Endothelial cell of umbilical vein (primary cell): ENCODE measurements at regions not wholly inside any gene's neighbourhood (a gene's known extent, or its start where the extent isn't known, plus 50 kb on each side); places are given as distances from the start of the nearest gene placed in this dataset.
"Not testable (repeated sequence)": the region's sequence is repeated elsewhere in the genome, so short reads cannot be mapped to it uniquely, and the experiment has no call there.

ENCODE experiments used
- BruUV-seq: library from RNA; stranded (reverse); fragments of 400-500 nt; replicated peaks from 2 replicates; lab custom pipeline; 2021; lab: Mats Ljungman, UMichigan
- CTCF ChIA-PET: fragments of 300-600, 350-600 bp; sonication (Branson Sonifier 250); formaldehyde crosslinking; loops from one replicate; lab custom pipeline; 2021; ENCODE audit warnings: antibody characterized with exemption, inconsistent platforms; lab: Charles Lee
- POLR2A ChIA-PET: fragments of 300-600, 350-600 bp; sonication (Branson Sonifier 250); formaldehyde crosslinking; loops from one replicate; lab custom pipeline; 2021; ENCODE audit warnings: antibody characterized with exemption, inconsistent platforms; lab: Charles Lee
- DNase-seq: peaks from one replicate; pipeline ENCODE4 v3.0.0-alpha.2; 2011; ENCODE audit warnings: low read depth, low spot score
- FAIRE-seq: peaks from 2 replicates; lab custom pipeline; 2011; peaks lifted over from hg19 to GRCh38; lab: Jason Lieb, UNC
- H2AFZ ChIP-seq: 2 replicates; pipeline ENCODE4 v1.6.0; 2012; ENCODE audit warnings: low read depth, low read length, control low read depth, inconsistent platforms
- H3K27ac ChIP-seq: 2 replicates; pipeline ENCODE4 v1.5.1; 2011; ENCODE audit warnings: low read depth, mild to moderate bottlenecking, control low read depth, low read length, moderate library complexity; ENCODE audit not compliant: insufficient read depth
- H3K27me3 ChIP-seq, 2 experiments: 2 replicates each; pipeline versions ENCODE4 v1.6.0 to v1.6.1; 2011; ENCODE audit warnings: low read length in 2 of 2, mixed read lengths in 1 of 2; ENCODE audit not compliant: control insufficient read depth in 2 of 2, insufficient read depth in 2 of 2
- H3K36me3 ChIP-seq, 2 experiments: 2 replicates in 1 of 2; 3 replicates in 1 of 2; pipeline ENCODE4 v1.5.1; 2011; ENCODE audit warnings: low read length in 2 of 2, mild to moderate bottlenecking in 1 of 2, moderate library complexity in 1 of 2; ENCODE audit not compliant: control insufficient read depth in 2 of 2, insufficient read depth in 2 of 2; ENCODE audit errors: extremely low read depth in 1 of 2
- H3K4me1 ChIP-seq: 3 replicates; pipeline ENCODE4 v1.5.1; 2011; ENCODE audit warnings: mild to moderate bottlenecking, low read length; ENCODE audit not compliant: control insufficient read depth, insufficient read depth; ENCODE audit errors: extremely low read depth
- H3K4me2 ChIP-seq: 2 replicates; pipeline ENCODE4 v1.6.1; 2011; ENCODE audit warnings: low read length, control low read depth, mixed read lengths; ENCODE audit not compliant: insufficient read depth
- H3K4me3 ChIP-seq, 3 experiments: fragments of 200-600 bp in 1 of 3; sonication (generic), shearing (Covaris generic) in 1 of 3; replicated peaks in 1 of 3; 2 replicates each; pipeline ENCODE4 v1.5.1; 2011 to 2016; ENCODE audit warnings: control low read depth in 3 of 3, low read length in 3 of 3, mild to moderate bottlenecking in 2 of 3, inconsistent platforms in 1 of 3, low read depth in 1 of 3, moderate library complexity in 1 of 3; ENCODE audit not compliant: insufficient read depth in 1 of 3
- H3K79me2 ChIP-seq: 2 replicates; pipeline ENCODE4 v1.6.0; 2012; ENCODE audit warnings: low read length, inconsistent platforms; ENCODE audit not compliant: control insufficient read depth, insufficient read depth
- H3K9ac ChIP-seq: replicated peaks from 2 replicates; pipeline ENCODE3; 2011; ENCODE audit warnings: low read length, control low read depth; ENCODE audit not compliant: insufficient read depth; ENCODE audit errors: extremely low read depth
- H3K9me1 ChIP-seq: replicated peaks from 3 replicates; pipeline ENCODE4 v1.6.0; 2011; ENCODE audit warnings: mild to moderate bottlenecking, low read length; ENCODE audit not compliant: control insufficient read depth, insufficient read depth; ENCODE audit errors: extremely low read depth
- H3K9me3 ChIP-seq: replicated peaks from 2 replicates; pipeline ENCODE4 v1.5.1; 2012; ENCODE audit warnings: low read length, inconsistent platforms; ENCODE audit not compliant: control insufficient read depth, insufficient read depth
- H4K20me1 ChIP-seq: replicated peaks from 2 replicates; pipeline ENCODE3; 2011; ENCODE audit warnings: mild to moderate bottlenecking, low read length; ENCODE audit not compliant: control insufficient read depth, insufficient read depth; ENCODE audit errors: extremely low read depth
- CTCF ChIP-seq, 2 donors: IDR thresholded peaks; 1 replicate in 1 of 2; 2 replicates in 1 of 2; pipeline ENCODE4 v1.5.1; 2011; ENCODE audit warnings: low read length in 2 of 2, mild to moderate bottlenecking in 2 of 2, moderate library complexity in 2 of 2, control low read depth in 1 of 2, inconsistent platforms in 1 of 2, low read depth in 1 of 2; ENCODE audit not compliant: insufficient read depth in 1 of 2; ENCODE audit errors: extremely low read depth in 1 of 2
- EZH2 ChIP-seq: IDR thresholded peaks from 2 replicates; pipeline ENCODE4 v1.6.1; 2012; ENCODE audit warnings: borderline replicate concordance, low read depth, mild to moderate bottlenecking, moderate library complexity, low read length, inconsistent platforms; ENCODE audit not compliant: severe bottlenecking
- FOS ChIP-seq: IDR thresholded peaks from 2 replicates; pipeline ENCODE4 v1.6.1; 2011; ENCODE audit warnings: mild to moderate bottlenecking, low read length, moderate library complexity, borderline replicate concordance; ENCODE audit not compliant: insufficient read depth
- GATA2 ChIP-seq: IDR thresholded peaks from 2 replicates; pipeline ENCODE4 v1.7.0; 2011; ENCODE audit warnings: low read depth, mild to moderate bottlenecking, moderate library complexity, mixed read lengths, low read length; ENCODE audit not compliant: insufficient read length, insufficient read depth
- JUN ChIP-seq: IDR thresholded peaks from 2 replicates; pipeline ENCODE4 v1.6.1; 2011; ENCODE audit warnings: borderline replicate concordance, low read depth; ENCODE audit not compliant: insufficient read length, insufficient read depth
- MAX ChIP-seq: IDR thresholded peaks from 2 replicates; pipeline ENCODE4 v1.6.1; 2011; ENCODE audit not compliant: insufficient read depth, insufficient read length
- MYC ChIP-seq: IDR thresholded peaks from one replicate; pipeline ENCODE4 v1.6.1; 2011; ENCODE audit warnings: mild to moderate bottlenecking, low read depth, low read length
- POLR2A ChIP-seq: IDR thresholded peaks from 2 replicates; pipeline ENCODE4 v1.6.1; 2012; ENCODE audit warnings: low read depth, mild to moderate bottlenecking, control low read depth, low read length
- POLR2AphosphoS5 ChIP-seq: IDR thresholded peaks from 2 replicates; pipeline ENCODE4 v1.6.1; 2012; ENCODE audit warnings: low read depth, mild to moderate bottlenecking, control low read depth, low read length, moderate library complexity; ENCODE audit not compliant: insufficient read depth
- dilution Hi-C: fragments of 300-500 bp; cut with MboI; formaldehyde crosslinking; loops from one replicate; pipeline ENCODE4 v1.15.0; 2019; ENCODE audit warnings: low sequenced_read_pairs; ENCODE audit not compliant: extremely low pct_ligation_motif_present
- intact Hi-C: fragments of 100-400 bp; cut with micrococcal nuclease; formaldehyde crosslinking; loops from one replicate; pipeline ENCODE4 v1.10.0; 2022

DNA sequence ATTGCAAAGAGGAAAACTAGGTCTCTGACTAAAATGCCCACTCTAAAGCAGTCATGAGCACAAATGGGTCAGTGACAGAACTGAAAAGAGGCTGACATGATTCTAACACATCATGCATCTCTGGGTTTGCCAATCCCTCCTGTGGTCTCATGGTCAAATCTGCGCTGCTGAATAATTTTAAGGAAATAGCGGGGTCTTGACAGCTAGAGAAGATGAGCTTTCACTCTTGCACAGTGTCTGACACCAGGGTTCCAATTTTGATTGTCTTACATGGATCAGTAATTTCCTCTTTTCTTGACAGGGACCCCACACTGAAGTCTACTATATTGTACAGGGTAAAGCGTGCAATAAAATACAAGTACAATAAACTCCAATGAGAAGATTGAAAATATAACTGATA is 236.8 kb upstream of the CNR1 start:
- Histone ChIP-seq H3K9me3 (no peaks in the 10 kb centered on the region), H3K4me1 (no peaks in the 10 kb centered on the region), H3K4me2 (no peak overlapping the region), H3K27ac (no peak overlapping the region), H3K4me3 (no peak overlapping the region), H3K9ac (no peak overlapping the region), H4K20me1 (no peaks in the 10 kb centered on the region), H2AFZ (no peak overlapping the region), H3K79me2 (no peaks in the 10 kb centered on the region), H3K36me3 (no peaks in the 10 kb centered on the region), H3K27me3 (no peaks in the 10 kb centered on the region), H3K9me1 (no peaks in the 10 kb centered on the region)
- dilution Hi-C loops, result no loop called here
- TF ChIP-seq EZH2 (no peak), POLR2A (no peak), FOS (no peak), JUN (no peak), MAX (no peak), MYC (no peak), POLR2AphosphoS5 (no peak), GATA2 (no peak), CTCF (IDR thresholded peaks at IDR 0.05; ENCODE audit: extremely low read depth in 1 of 2, insufficient read depth in 1 of 2, low read depth in 1 of 2, low read length in 2 of 2) (no peak)
- FAIRE-seq, result no peak
- CTCF ChIA-PET, result no interaction called here
- intact Hi-C loops, result no loop called here
- no peak for DNase-seq
- BruUV-seq, result no TSS peak
- POLR2A ChIA-PET, result no interaction called here

DNA sequence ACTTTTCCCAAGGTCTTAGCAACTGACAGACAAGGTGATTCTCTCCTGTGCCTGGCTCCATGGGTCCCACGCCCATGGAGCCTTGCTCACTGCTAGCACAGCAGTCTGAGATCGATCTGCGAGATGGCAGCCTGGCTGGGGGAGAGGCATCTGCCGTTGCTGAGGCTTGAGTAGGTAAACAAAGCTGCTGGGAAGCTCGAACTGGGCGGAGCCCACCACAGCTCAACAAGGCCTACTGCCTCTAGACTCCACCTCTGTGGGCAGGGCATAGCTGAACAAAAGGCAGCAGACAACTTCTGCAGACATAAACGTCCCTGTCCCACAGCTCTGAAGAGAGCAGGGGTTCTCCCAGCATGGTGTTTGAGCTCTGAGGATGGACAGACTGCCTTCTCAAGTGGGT is 224.9 kb upstream of the CNR1 start:
- H3K9me1 ChIP-seq, H3K36me3 ChIP-seq, H3K79me2 ChIP-seq, H3K4me3 ChIP-seq, H3K4me2 ChIP-seq, FAIRE-seq, DNase-seq, CTCF ChIA-PET, H2AFZ ChIP-seq, intact Hi-C loops, H4K20me1 ChIP-seq, H3K9ac ChIP-seq, H3K27ac ChIP-seq, dilution Hi-C loops, BruUV-seq, H3K9me3 ChIP-seq, H3K4me1 ChIP-seq, H3K27me3 ChIP-seq, POLR2A ChIA-PET: not testable (repeated sequence)
